GM18858 (cell line): ENCODE measurements at regions not wholly inside any gene's neighbourhood (a gene's known extent, or its start where the extent isn't known, plus 50 kb on each side); places are given as distances from the start of the nearest gene placed in this dataset.

Experiments
- ATAC-seq: cut with Tn5 transposase; IDR thresholded peaks from one replicate; pipeline ENCODE4 v1.9.1; 2021; ENCODE audit not compliant: unreplicated experiment

GRCh38 chr20:40925829-40926510 is 102.7 kb upstream of the TOP1 start:
- ATAC-seq = no peak

DNA sequence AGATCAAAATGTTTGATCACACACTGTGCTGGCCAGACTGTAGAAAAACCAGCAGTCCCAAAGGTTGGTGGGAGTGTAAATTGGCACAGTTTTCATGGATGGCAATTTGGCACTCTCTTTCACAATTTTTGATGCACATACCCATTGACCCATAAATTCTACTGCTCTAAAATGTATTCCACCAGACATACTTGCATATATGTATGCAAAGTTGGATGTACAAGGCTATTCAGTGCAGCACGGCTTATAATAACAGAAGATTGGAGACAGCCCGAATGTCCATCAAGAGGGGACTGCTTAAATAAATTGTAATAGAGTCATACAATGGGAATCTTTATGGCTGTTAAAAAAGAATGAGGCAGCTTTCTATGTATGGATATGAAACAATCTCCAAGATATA is 101.7 kb upstream of the TOP1 start:
- ATAC-seq = no peak

GRCh38 chr20:40930561-40930960 is 98.1 kb upstream of the TOP1 start:
- ATAC-seq = no peak

DNA sequence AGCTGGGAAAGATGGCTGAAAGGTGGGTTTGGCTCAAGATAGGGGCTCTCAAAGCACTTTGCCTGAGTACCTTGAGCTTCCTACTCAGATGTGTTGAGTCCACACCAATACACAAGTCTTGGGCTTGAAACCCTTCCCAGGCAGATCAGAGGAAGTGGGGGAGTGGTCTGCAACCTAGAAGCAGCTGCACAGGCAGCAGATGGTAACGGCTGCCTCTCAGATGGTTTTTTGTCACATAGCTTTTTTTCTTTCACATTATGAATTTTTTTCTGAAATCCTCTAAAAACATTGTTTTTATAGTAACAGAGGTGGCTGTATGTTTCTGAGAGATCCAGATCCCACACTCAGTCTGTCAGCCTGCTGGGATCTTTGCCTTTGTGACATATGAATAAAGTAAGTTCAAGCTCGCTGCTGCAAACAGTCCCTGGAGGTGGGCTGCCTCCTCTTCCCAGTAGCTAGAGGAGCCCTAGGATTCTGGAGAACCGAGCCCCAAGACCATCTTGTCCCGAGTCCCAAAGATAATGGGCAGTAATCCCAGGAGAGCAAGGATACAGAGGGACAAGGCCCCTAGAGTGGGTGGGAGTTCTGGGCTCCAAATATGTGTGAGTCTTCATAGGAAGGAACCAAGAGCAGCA is 97.1 kb upstream of the TOP1 start:
- ATAC-seq = no peak

DNA sequence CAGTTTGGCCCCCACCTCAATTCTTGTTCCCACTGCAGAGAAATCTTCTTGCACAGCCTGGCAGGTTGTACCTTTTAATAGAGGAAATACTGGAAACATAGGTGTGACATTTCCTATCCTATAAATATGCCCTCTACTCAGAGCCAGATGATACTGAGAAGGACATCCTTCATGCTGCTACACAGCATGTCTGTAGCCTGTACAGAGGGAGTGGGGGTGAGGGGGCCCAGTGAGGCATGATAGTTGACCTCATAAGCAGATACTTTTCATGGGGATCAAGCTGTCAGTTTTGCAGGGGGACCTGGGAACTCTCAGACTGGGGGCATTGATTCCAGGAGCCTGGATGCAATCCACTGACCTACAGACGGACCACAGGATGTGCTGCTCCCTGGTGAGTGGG is 96.2 kb upstream of the TOP1 start:
- no peak for ATAC-seq

- ATAC-seq = no peak
Observed at GRCh38 chr20:40933758-40934157, 94.9 kb upstream of the TOP1 start.

GRCh38 chr20:40938020-40938419 is 90.6 kb upstream of the TOP1 start:
- no peak for ATAC-seq

DNA sequence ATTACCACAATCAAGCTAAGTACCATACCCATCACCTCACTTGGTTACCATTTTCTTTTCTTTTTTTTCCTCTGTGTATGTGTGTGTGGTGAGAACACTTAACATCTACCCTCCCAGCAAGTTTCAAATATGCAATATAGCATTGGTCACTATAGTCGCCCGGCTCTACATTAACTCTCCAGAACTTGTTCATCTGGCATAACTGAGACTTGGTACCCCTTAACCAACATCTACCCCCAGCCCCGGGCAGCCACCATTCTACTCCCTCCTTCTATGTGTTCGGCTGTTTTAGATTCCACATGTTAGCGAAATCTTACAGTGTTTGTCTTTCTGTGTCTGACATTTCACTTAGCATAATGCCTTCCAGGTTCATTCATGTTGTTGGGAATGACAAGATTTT is 89.0 kb upstream of the TOP1 start:
- ATAC-seq = no peak

DNA sequence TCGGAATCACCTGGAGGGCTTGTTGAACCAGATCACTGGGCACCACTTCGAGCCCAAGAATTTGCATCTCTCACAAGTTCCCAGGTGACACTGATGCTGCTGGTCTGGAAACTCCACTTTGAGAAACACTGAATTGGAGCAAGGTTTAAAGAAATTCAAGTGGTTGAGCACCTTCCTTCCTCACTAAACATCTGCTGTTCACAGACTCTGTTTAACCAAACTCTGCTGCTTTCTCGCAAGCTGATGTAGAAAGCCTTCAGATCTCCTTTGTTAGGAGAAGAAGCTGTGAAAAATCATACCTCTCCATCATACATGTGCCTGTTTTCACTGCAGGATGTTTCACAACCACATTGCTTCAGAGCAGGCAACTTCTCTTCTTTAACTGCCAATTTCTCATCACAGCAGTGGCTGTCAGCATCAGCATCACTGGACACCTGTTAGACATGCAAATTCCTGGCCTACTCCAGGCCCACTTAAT is 87.5 kb upstream of the TOP1 start:
- no peak for ATAC-seq

GRCh38 chr20:40942006-40942405 is 86.6 kb upstream of the TOP1 start:
- no peak for ATAC-seq

- ATAC-seq = no peak
Observed at GRCh38 chr20:40942775-40943174, 85.8 kb upstream of the TOP1 start.

DNA sequence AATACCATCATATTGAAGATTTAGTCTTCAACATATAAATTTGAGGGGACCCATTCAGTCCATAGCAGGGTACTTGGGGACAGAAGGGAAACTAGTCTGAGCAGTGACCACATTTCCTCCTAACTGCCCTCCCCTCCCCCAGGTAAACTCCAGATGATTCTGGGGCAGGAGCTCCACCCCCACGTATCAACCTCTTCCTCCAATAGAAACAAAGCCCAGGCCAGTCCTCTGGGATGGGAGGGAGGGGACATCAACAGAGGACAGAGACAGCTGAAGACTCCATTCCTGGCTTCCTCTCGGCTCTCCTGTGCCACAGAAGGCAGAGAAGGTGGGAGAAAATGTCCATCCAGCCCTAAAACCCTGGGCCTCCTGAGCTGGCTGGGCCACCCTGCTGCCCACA is 85.0 kb upstream of the TOP1 start:
- ATAC-seq = no peak

DNA sequence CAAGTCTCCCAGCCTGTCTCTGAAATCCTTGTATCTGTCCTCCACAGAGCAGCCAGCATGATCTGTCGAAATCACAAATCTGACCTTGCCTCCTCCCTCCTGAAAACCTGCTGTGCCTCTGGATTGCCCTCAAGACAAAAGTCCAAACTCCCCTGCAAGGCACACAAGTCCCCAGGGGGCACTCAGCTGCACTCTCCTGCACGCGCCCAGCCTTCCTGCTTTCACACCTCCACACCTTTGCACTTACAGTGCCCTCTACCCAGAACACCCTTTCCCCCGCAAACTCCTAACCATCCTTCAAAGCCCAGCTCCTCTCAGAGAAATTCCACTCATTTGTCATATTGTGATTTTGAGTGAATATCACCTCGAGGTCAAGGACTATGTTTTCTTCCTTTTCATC is 83.4 kb upstream of the TOP1 start:
- ATAC-seq = no peak

- ATAC-seq = no peak
Observed at GRCh38 chr20:40945754-40946450, 82.7 kb upstream of the TOP1 start.

DNA sequence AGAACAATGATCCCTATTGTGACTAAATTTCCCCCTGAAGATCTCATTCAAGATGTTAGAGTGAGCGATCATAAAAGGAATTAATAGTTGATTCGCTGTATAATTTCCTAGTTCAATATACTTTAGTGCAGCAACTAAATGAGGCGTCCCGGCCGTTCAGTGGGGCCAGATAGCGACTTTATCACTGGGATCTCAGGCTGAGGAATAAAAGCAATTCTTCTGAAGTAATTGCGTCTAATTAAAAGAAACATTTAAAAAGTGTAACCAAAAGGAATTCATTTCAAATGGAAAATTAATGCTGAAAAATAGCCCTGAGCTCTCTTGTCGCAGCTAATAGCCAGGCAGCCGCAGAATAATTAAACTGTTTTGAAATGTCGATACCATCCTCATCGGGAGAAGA is 82.2 kb upstream of the TOP1 start:
- no peak for ATAC-seq

DNA sequence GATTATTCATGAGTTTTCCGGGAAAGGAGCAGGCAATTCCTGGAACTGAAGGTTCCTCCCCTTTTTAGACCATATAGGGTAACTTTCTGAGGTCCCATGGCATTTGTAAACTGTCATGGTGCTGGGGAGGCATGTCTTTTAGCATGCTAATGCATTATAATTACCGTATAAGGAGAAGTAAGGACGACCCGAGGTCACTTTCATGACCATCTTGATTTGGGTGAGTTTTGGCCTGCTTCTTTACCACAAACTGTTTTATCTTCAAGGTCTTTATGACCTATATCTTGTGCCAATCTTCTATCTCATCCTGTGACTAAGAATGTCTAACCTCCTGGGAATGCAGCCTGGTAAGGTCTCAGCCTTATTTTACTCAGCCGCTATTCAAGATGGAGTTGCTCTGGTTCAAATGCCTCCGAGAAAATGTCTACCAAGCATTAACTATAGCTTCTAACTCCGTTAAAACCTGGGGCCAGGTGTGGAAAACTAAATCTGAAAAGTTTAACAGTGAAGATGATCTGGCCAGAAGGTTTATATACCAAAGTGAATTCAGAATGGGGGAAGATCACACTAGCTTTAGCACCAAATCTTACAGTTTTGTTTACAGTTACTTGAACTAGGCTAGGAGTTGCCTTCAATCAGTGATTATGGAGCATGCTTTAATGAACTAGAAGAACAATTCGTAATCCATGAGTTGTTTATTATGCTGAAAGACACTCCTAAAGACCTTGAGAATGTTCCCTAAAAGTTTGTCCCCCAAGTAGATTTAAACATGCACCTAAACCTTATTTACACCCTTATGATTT is 80.0 kb upstream of the TOP1 start:
- no peak for ATAC-seq

GRCh38 chr20:40949346-40949745 is 79.3 kb upstream of the TOP1 start:
- no peak for ATAC-seq

- no peak for ATAC-seq
Observed at GRCh38 chr20:40952136-40952535, 76.5 kb upstream of the TOP1 start.

- no peak for ATAC-seq
Observed at GRCh38 chr20:40953416-40953815, 75.2 kb upstream of the TOP1 start.

- ATAC-seq = no peak
Observed at GRCh38 chr20:40953856-40954255, 74.8 kb upstream of the TOP1 start.

DNA sequence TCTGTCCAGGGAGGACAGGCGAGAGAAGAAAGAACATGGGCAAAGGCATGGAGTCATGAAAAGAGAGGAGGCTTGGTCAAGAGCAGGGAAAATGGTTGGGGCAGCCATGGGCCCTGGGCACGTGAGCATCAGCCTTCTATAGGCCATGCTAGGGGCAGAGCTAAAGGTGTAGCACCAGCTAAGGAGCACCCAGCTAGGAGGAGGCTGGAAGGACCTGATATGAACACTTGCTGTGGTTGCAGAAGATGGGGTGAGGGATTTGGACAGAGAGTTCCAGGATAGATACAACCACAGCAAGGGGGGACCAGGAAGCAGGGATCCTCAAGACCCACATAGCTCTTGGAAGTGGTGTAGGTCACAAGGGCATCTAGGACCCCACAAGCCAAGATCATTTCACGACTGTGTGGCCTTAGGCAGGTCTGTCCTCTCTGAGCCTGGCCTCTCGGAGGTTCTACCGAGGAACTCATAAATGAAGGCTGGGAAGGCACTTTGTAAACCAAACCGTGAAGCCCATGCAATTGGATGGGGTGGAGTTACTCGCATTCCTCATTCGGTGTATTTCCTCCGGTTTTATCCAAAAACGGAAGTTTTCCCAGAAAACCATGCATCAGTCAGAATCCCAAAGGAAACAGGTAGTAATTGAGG is 74.0 kb upstream of the TOP1 start:
- ATAC-seq = no peak
